ENCODE measurements at regions not wholly inside any gene's neighbourhood (a gene's known extent, or its start where the extent isn't known, plus 50 kb on each side); places are given as distances from the start of the nearest gene placed in this dataset.

- no peak for TF ChIP-seq CTCF (IDR thresholded peaks at IDR 0.05)
- no peak for TF ChIP-seq POLR2A (IDR thresholded peaks at IDR 0.05)
Measured at GRCh38 chr2:83573060-83573459, 886.0 kb downstream of the SUCLG1 start.

Measured in body of pancreas (tissue), 4 donors.